Midbrain (tissue), 1 donor: ENCODE measurements at regions not wholly inside any gene's neighbourhood (a gene's known extent, or its start where the extent isn't known, plus 50 kb on each side); places are given as distances from the start of the nearest gene placed in this dataset.
"Not testable (repeated sequence)": the region's sequence is repeated elsewhere in the genome, so short reads cannot be mapped to it uniquely, and the experiment has no call there.

ENCODE experiments used
- DNase-seq: peaks from one replicate; lab custom pipeline; 2025; lab: John Stamatoyannopoulos, UW

GRCh38 chr7:91459539-91459938, 195.3 kb downstream of the FZD1 start:
- no peak for DNase-seq

- DNase-seq: no peak
These were observed 198.1 kb downstream of the FZD1 start for GRCh38 chr7:91462316-91462715.

- no peak for DNase-seq
These were observed 199.1 kb downstream of the FZD1 start for GRCh38 chr7:91463330-91463729.

GRCh38 chr7:91465595-91466061, 201.4 kb downstream of the FZD1 start:
- no peak for DNase-seq

- DNase-seq: no peak
These were observed 204.0 kb downstream of the FZD1 start for GRCh38 chr7:91468256-91468655.

GRCh38 chr7:91473619-91474018, 209.4 kb downstream of the FZD1 start:
- DNase-seq: no peak

GRCh38 chr7:91474074-91474473, 209.8 kb downstream of the FZD1 start:
- no peak for DNase-seq

GRCh38 chr7:91480470-91480869, 216.2 kb downstream of the FZD1 start:
- not testable (repeated sequence) for DNase-seq

- no peak for DNase-seq
These were observed 227.6 kb downstream of the FZD1 start for GRCh38 chr7:91491868-91492267.

- no peak for DNase-seq
These were observed 228.1 kb downstream of the FZD1 start for GRCh38 chr7:91492317-91492716.

- no peak for DNase-seq
These were observed 228.5 kb downstream of the FZD1 start for GRCh38 chr7:91492773-91493172.

- DNase-seq: no peak
These were observed 230.2 kb downstream of the FZD1 start for GRCh38 chr7:91494450-91494849.

- DNase-seq: no peak
These were observed 232.1 kb downstream of the FZD1 start for GRCh38 chr7:91496251-91496820.

- DNase-seq: not testable (repeated sequence)
These were observed 233.0 kb downstream of the FZD1 start for GRCh38 chr7:91497277-91497676.

GRCh38 chr7:91503934-91504555, 239.8 kb downstream of the FZD1 start:
- DNase-seq: no peak

- no peak for DNase-seq
These were observed 240.7 kb downstream of the FZD1 start for GRCh38 chr7:91504919-91505318.

GRCh38 chr7:91506966-91507365, 242.7 kb downstream of the FZD1 start:
- not testable (repeated sequence) for DNase-seq

- not testable (repeated sequence) for DNase-seq
These were observed 247.6 kb downstream of the FZD1 start for GRCh38 chr7:91511861-91512260.

- DNase-seq: no peak
These were observed 248.7 kb downstream of the FZD1 start for GRCh38 chr7:91512958-91513357.

GRCh38 chr7:91514591-91514990, 250.4 kb downstream of the FZD1 start:
- DNase-seq: no peak

GRCh38 chr7:91515961-91516360, 251.7 kb downstream of the FZD1 start:
- DNase-seq: no peak

GRCh38 chr7:91517201-91517785, 253.1 kb downstream of the FZD1 start:
- no peak for DNase-seq

- DNase-seq: no peak
These were observed 253.8 kb downstream of the FZD1 start for GRCh38 chr7:91518058-91518457.
